Activated CD8-positive, alpha-beta memory T cell treated with anti-CD3 and anti-CD28 coated beads, Interleukin-2, amount 10 ng/mL, durations not matched to agents 7 days and 5 days (primary cell): ENCODE measurements at regions not wholly inside any gene's neighbourhood (a gene's known extent, or its start where the extent isn't known, plus 50 kb on each side); places are given as distances from the start of the nearest gene placed in this dataset.
"Not testable (repeated sequence)": the region's sequence is repeated elsewhere in the genome, so short reads cannot be mapped to it uniquely, and the experiment has no call there.

Experiments
- ATAC-seq: fragments of 150-1000 bp; cut with Tn5 transposase; one replicate; pipeline ENCODE4 v1.10.0; 2021; ENCODE audit warnings: moderate library complexity
- CTCF ChIA-PET: fragments of 350-600 bp; sonication (Branson Sonifier 250); formaldehyde crosslinking; loops from one replicate; lab custom pipeline; 2021; ENCODE audit warnings: antibody characterized with exemption; lab: Charles Lee
- DNase-seq: peaks from one replicate; pipeline ENCODE4 v3.0.0-alpha.2; 2020
- H3K27ac Mint-ChIP-seq: one replicate; pipeline ENCODE4 v1.8.0; 2021; ENCODE audit warnings: mild to moderate bottlenecking, mixed read lengths
- H3K27me3 Mint-ChIP-seq: one replicate; pipeline ENCODE4 v1.8.0; 2021; ENCODE audit warnings: mixed read lengths
- H3K36me3 Mint-ChIP-seq: one replicate; pipeline ENCODE4 v1.8.0; 2021; ENCODE audit warnings: mild to moderate bottlenecking, mixed read lengths
- H3K4me1 Mint-ChIP-seq: one replicate; pipeline ENCODE4 v1.8.0; 2021; ENCODE audit warnings: mixed read lengths
- H3K4me3 Mint-ChIP-seq: one replicate; pipeline ENCODE4 v1.8.0; 2021; ENCODE audit warnings: mild to moderate bottlenecking, moderate library complexity, mixed read lengths
- H3K9me3 Mint-ChIP-seq: one replicate; pipeline ENCODE4 v1.8.0; 2022; ENCODE audit warnings: low read depth, mixed read lengths

- no peak for DNase-seq
These were observed 86.7 kb downstream of the TMEM18 start for GRCh38 chr2:590214-591175.

GRCh38 chr2:589281-590130 lies 87.7 kb downstream of the TMEM18 start:
- CTCF ChIA-PET: no interaction called here
- peaks cover 29% of the 10 kb centered on the region for H3K27me3 Mint-ChIP-seq
- H3K4me3 Mint-ChIP-seq: no peak overlapping the region
- peaks cover 12% of the 10 kb centered on the region for H3K4me1 Mint-ChIP-seq
- ATAC-seq (no peak), DNase-seq (no peak)
- no peak overlapping the region for H3K27ac Mint-ChIP-seq
- no peaks in the 10 kb centered on the region for H3K9me3 Mint-ChIP-seq
- no peaks in the 10 kb centered on the region for H3K36me3 Mint-ChIP-seq

More at GRCh38 chr2:590214-591175, 86.7 kb downstream of the TMEM18 start:
- H3K27me3 Mint-ChIP-seq: peaks cover 20% of the 10 kb centered on the region
- no peak for ATAC-seq
- no peaks in the 10 kb centered on the region for H3K36me3 Mint-ChIP-seq
- CTCF ChIA-PET: no interaction called here
- no peaks in the 10 kb centered on the region for H3K9me3 Mint-ChIP-seq
- H3K27ac Mint-ChIP-seq: no peak overlapping the region
- no peak overlapping the region for H3K4me3 Mint-ChIP-seq
- peaks cover 3% of the 10 kb centered on the region for H3K4me1 Mint-ChIP-seq

- no peak overlapping the region for H3K27ac Mint-ChIP-seq
- no peaks in the 10 kb centered on the region for H3K9me3 Mint-ChIP-seq
- H3K4me1 Mint-ChIP-seq: peaks cover 12% of the 10 kb centered on the region
- peaks cover 29% of the 10 kb centered on the region for H3K27me3 Mint-ChIP-seq
- CTCF ChIA-PET: no interaction called here
- H3K36me3 Mint-ChIP-seq: no peaks in the 10 kb centered on the region
- ATAC-seq: no peak
- no peak for DNase-seq
- no peak overlapping the region for H3K4me3 Mint-ChIP-seq
These were observed 89.0 kb downstream of the TMEM18 start for GRCh38 chr2:588074-588645.

- peaks cover 29% of the 10 kb centered on the region for H3K27me3 Mint-ChIP-seq
- no peak overlapping the region for H3K4me3 Mint-ChIP-seq
- ATAC-seq: no peak
- peak; percentile 23 for DNase-seq
- H3K9me3 Mint-ChIP-seq: no peaks in the 10 kb centered on the region
- H3K27ac Mint-ChIP-seq: no peak overlapping the region
- H3K36me3 Mint-ChIP-seq: no peaks in the 10 kb centered on the region
- H3K4me1 Mint-ChIP-seq: peaks cover 12% of the 10 kb centered on the region
- CTCF ChIA-PET: no interaction called here
These were observed 89.9 kb downstream of the TMEM18 start for GRCh38 chr2:587087-587960.

- Mint-ChIP-seq H3K27ac (no peak overlapping the region), H3K4me1 (peaks cover 12% of the 10 kb centered on the region), H3K27me3 (peaks cover 29% of the 10 kb centered on the region), H3K9me3 (no peaks in the 10 kb centered on the region), H3K4me3 (no peak overlapping the region), H3K36me3 (no peaks in the 10 kb centered on the region)
- no peak for ATAC-seq
- peak; percentile 12 for DNase-seq
- CTCF ChIA-PET: no interaction called here
These were observed 90.5 kb downstream of the TMEM18 start for GRCh38 chr2:586641-587076.

- no peaks in the 10 kb centered on the region for H3K9me3 Mint-ChIP-seq
- CTCF ChIA-PET: interaction anchor here (0.9 to 1.0 kb wide), 2 partner anchors 50 to 52 kb away, joined by 3 read pairs; no protein-coding TSS in a partner anchor
- H3K36me3 Mint-ChIP-seq: no peaks in the 10 kb centered on the region
- peak; percentile 62 for DNase-seq
- no peak overlapping the region for H3K27ac Mint-ChIP-seq
- no peak overlapping the region for H3K4me3 Mint-ChIP-seq
- peaks cover 12% of the 10 kb centered on the region for H3K4me1 Mint-ChIP-seq
- ATAC-seq: peak; percentile 86
- peaks cover 21% of the 10 kb centered on the region for H3K27me3 Mint-ChIP-seq
These were observed 92.1 kb downstream of the TMEM18 start for GRCh38 chr2:584863-585823.

GRCh38 chr2:583666-584065 lies 93.5 kb downstream of the TMEM18 start:
- Mint-ChIP-seq H3K9me3 (no peaks in the 10 kb centered on the region), H3K36me3 (no peaks in the 10 kb centered on the region), H3K4me3 (no peak overlapping the region), H3K27ac (no peak overlapping the region), H3K27me3 (peaks cover 16% of the 10 kb centered on the region), H3K4me1 (peaks cover 12% of the 10 kb centered on the region)
- no peak for DNase-seq
- CTCF ChIA-PET: interaction anchor here (1.0 kb wide), 1 partner anchor 53 kb away, joined by 3 read pairs; no protein-coding TSS in a partner anchor
- no peak for ATAC-seq

GRCh38 chr2:582792-583528 lies 94.2 kb downstream of the TMEM18 start:
- H3K9me3 Mint-ChIP-seq: no peaks in the 10 kb centered on the region
- peak; percentile 1 for DNase-seq
- no peaks in the 10 kb centered on the region for H3K36me3 Mint-ChIP-seq
- peaks cover 17% of the 10 kb centered on the region for H3K27me3 Mint-ChIP-seq
- no peak for ATAC-seq
- no peak overlapping the region for H3K27ac Mint-ChIP-seq
- peaks cover 12% of the 10 kb centered on the region for H3K4me1 Mint-ChIP-seq
- CTCF ChIA-PET: no interaction called here
- no peak overlapping the region for H3K4me3 Mint-ChIP-seq

- H3K27ac Mint-ChIP-seq, H3K4me3 Mint-ChIP-seq, H3K36me3 Mint-ChIP-seq, H3K9me3 Mint-ChIP-seq, CTCF ChIA-PET, ATAC-seq: not testable (repeated sequence)
- DNase-seq: peak; percentile 25
- Mint-ChIP-seq H3K27me3 (peaks cover 17% of the 10 kb centered on the region), H3K4me1 (peaks cover 12% of the 10 kb centered on the region)
These were observed 94.9 kb downstream of the TMEM18 start for GRCh38 chr2:582289-582688.

GRCh38 chr2:579961-580360 lies 97.2 kb downstream of the TMEM18 start:
- no peak for ATAC-seq
- H3K4me3 Mint-ChIP-seq: no peak overlapping the region
- H3K27me3 Mint-ChIP-seq: peaks cover 15% of the 10 kb centered on the region

GRCh38 chr2:579351-579886 lies 97.8 kb downstream of the TMEM18 start:
- H3K36me3 Mint-ChIP-seq: peaks cover 4% of the 10 kb centered on the region
- CTCF ChIA-PET: no interaction called here
- H3K9me3 Mint-ChIP-seq: peaks cover 7% of the 10 kb centered on the region
- no peak overlapping the region for H3K4me3 Mint-ChIP-seq
- no peak for ATAC-seq
- H3K27ac Mint-ChIP-seq: no peak overlapping the region
- no peaks in the 10 kb centered on the region for H3K4me1 Mint-ChIP-seq
- no peak for DNase-seq
- peaks cover 10% of the 10 kb centered on the region for H3K27me3 Mint-ChIP-seq

More at GRCh38 chr2:579961-580360, 97.2 kb downstream of the TMEM18 start:
- H3K27ac Mint-ChIP-seq: no peak overlapping the region
- peaks cover 4% of the 10 kb centered on the region for H3K4me1 Mint-ChIP-seq
- peaks cover 7% of the 10 kb centered on the region for H3K9me3 Mint-ChIP-seq
- CTCF ChIA-PET: no interaction called here
- peak; percentile 9 for DNase-seq
- peaks cover 4% of the 10 kb centered on the region for H3K36me3 Mint-ChIP-seq
